HT-29 (cell line): ENCODE measurements at regions not wholly inside any gene's neighbourhood (a gene's known extent, or its start where the extent isn't known, plus 50 kb on each side); places are given as distances from the start of the nearest gene placed in this dataset.

Source experiments
- DNase-seq: peaks from one replicate; pipeline ENCODE4 v3.0.0-alpha.2; 2015; ENCODE audit warnings: low spot score

- DNase-seq, result no peak
Measured at GRCh38 chr9:13411791-13412190, 132.3 kb upstream of the MPDZ start.

GRCh38 chr9:13410566-13411031 lies 131.1 kb upstream of the MPDZ start:
- no peak for DNase-seq

GRCh38 chr9:13397661-13398060 lies 118.2 kb upstream of the MPDZ start:
- no peak for DNase-seq

GRCh38 chr9:13397220-13397619 lies 117.7 kb upstream of the MPDZ start:
- DNase-seq, result no peak

- DNase-seq, result no peak
Measured at GRCh38 chr9:13396418-13396817, 116.9 kb upstream of the MPDZ start.

- DNase-seq, result no peak
Measured at GRCh38 chr9:13395156-13395555, 115.7 kb upstream of the MPDZ start.

- no peak for DNase-seq
Measured at GRCh38 chr9:13388157-13388556, 108.7 kb upstream of the MPDZ start.

GRCh38 chr9:13387734-13388067 lies 108.2 kb upstream of the MPDZ start:
- DNase-seq, result no peak

GRCh38 chr9:13386935-13387733 lies 107.6 kb upstream of the MPDZ start:
- no peak for DNase-seq

GRCh38 chr9:13386316-13386715 lies 106.8 kb upstream of the MPDZ start:
- DNase-seq, result no peak

GRCh38 chr9:13383855-13384254 lies 104.4 kb upstream of the MPDZ start:
- DNase-seq, result no peak

- DNase-seq, result no peak
Measured at GRCh38 chr9:13383216-13383615, 103.7 kb upstream of the MPDZ start.

- DNase-seq, result no peak
Measured at GRCh38 chr9:13382595-13382994, 103.1 kb upstream of the MPDZ start.

- DNase-seq, result no peak
Measured at GRCh38 chr9:13380903-13381302, 101.4 kb upstream of the MPDZ start.

GRCh38 chr9:13378154-13378553 lies 98.7 kb upstream of the MPDZ start:
- DNase-seq, result no peak

- DNase-seq, result no peak
Measured at GRCh38 chr9:13377171-13377925, 97.9 kb upstream of the MPDZ start.

GRCh38 chr9:13372510-13372909 lies 93.0 kb upstream of the MPDZ start:
- DNase-seq, result no peak

GRCh38 chr9:13369431-13369830 lies 89.9 kb upstream of the MPDZ start:
- no peak for DNase-seq

- DNase-seq, result no peak
Measured at GRCh38 chr9:13367784-13368183, 88.3 kb upstream of the MPDZ start.

GRCh38 chr9:13364271-13365000 lies 84.9 kb upstream of the MPDZ start:
- DNase-seq, result no peak

- DNase-seq, result no peak
Measured at GRCh38 chr9:13361076-13361475, 81.6 kb upstream of the MPDZ start.

- no peak for DNase-seq
Measured at GRCh38 chr9:13360188-13360587, 80.7 kb upstream of the MPDZ start.
